Suprapubic skin (tissue), 4 donors: ENCODE measurements at regions not wholly inside any gene's neighbourhood (a gene's known extent, or its start where the extent isn't known, plus 50 kb on each side); places are given as distances from the start of the nearest gene placed in this dataset.

Experiments used
- DNase-seq, 2 donors: peaks; one replicate each; pipeline ENCODE4 v3.0.0-alpha.2; 2019; ENCODE audit warnings: low spot score in 2 of 2
- H3K27ac ChIP-seq: fragments of 200-600 bp; sonication (generic); one replicate; pipeline ENCODE4 v1.5.1; 2019
- H3K27me3 ChIP-seq: fragments of 200-600 bp; sonication (generic); one replicate; pipeline ENCODE4 v1.5.1; 2019
- H3K36me3 ChIP-seq: fragments of 200-600 bp; sonication (generic); one replicate; pipeline ENCODE4 v1.5.1; 2019
- H3K4me1 ChIP-seq: fragments of 200-600 bp; sonication (generic); one replicate; pipeline ENCODE4 v1.5.1; 2019
- H3K4me3 ChIP-seq: fragments of 200-600 bp; sonication (generic); one replicate; pipeline ENCODE4 v1.5.1; 2019; ENCODE audit warnings: mild to moderate bottlenecking
- H3K9me3 ChIP-seq: fragments of 200-600 bp; sonication (generic); one replicate; pipeline ENCODE4 v1.5.1; 2019
- CTCF ChIP-seq, 2 donors: fragments of 200-600 bp in 1 of 2; fragments of 450-650 bp in 1 of 2; sonication (generic) in 1 of 2; IDR thresholded peaks; one replicate each; pipeline ENCODE4 v1.5.1; 2016 to 2019; ENCODE audit warnings: antibody characterized with exemption in 2 of 2, mild to moderate bottlenecking in 1 of 2, moderate library complexity in 1 of 2
- EP300 ChIP-seq: sonication (generic); formaldehyde crosslinking; IDR thresholded peaks from one replicate; pipeline ENCODE4 v1.6.1; 2017; ENCODE audit warnings: antibody characterized with exemption
- POLR2A ChIP-seq, 2 donors: fragments of 450-650 bp; IDR thresholded peaks; one replicate each; pipeline ENCODE4 v1.6.1; 2017; ENCODE audit warnings: antibody characterized with exemption in 2 of 2, mild to moderate bottlenecking in 2 of 2, moderate library complexity in 2 of 2
- POLR2AphosphoS5 ChIP-seq, 3 donors: sonication (generic); formaldehyde crosslinking; IDR thresholded peaks; one replicate each; pipeline ENCODE4 v1.6.1; 2017; ENCODE audit warnings: antibody characterized with exemption in 3 of 3
- WGBS: methylation state at CpG from one replicate; pipeline ENCODE4 v1.1.5; 2018; 5-methylcytosine and 5-hydroxymethylcytosine counted together

DNA sequence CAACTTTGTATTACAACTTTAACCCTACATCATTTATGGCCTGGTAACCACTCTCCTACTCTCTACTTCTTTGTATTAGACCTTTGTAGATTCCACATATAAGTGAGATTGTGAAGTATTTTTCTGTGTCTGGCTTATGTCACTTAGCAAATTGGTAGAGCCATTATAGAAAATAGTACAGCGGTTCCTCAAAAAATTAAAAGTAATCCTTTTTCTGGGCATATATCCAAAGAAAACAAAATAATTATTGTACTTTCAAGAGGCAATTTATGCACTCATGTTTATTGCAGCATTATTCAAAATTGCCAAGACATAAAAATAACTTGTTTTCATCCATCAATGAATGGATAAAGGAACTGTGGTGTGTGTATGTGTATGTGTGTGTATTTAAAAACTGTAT is 537.5 kb upstream of the FSIP2 start:
- Histone ChIP-seq H3K4me3 (no peak overlapping the region), H3K9me3 (no peaks in the 10 kb centered on the region), H3K36me3 (no peaks in the 10 kb centered on the region), H3K27me3 (no peaks in the 10 kb centered on the region), H3K4me1 (no peaks in the 10 kb centered on the region), H3K27ac (no peak overlapping the region)
- DNase-seq: no peak
- TF ChIP-seq POLR2AphosphoS5 (IDR thresholded peaks at IDR 0.05) (no peak), POLR2A (IDR thresholded peaks at IDR 0.05) (no peak), CTCF (IDR thresholded peaks at IDR 0.05) (no peak), EP300 (no peak)
- 12% methylated on average over 1 of the region's 1 CpG for WGBS

DNA sequence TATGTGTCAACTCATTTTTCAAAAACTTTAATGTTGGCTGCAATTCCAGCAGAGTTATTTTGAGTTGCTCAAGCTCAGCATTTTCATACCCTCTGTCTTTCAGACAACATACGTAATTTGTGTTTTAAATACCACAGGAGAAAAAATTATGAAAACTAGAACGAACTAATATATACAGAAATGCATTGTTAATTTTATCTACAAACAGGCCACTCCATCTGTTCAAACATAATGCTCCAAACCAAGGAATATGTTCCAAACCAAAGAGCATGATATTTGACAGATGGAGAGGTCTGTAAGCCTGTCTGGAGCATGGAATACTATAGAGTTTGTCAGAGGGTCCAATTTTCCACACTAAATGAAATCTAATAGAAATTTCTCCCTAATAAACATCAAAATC is 536.2 kb upstream of the FSIP2 start:
- TF ChIP-seq CTCF (IDR thresholded peaks at IDR 0.05) (no peak), POLR2A (IDR thresholded peaks at IDR 0.05) (no peak), EP300 (no peak), POLR2AphosphoS5 (IDR thresholded peaks at IDR 0.05) (no peak)
- Histone ChIP-seq H3K4me3 (no peak overlapping the region), H3K9me3 (no peaks in the 10 kb centered on the region), H3K27ac (no peak overlapping the region), H3K36me3 (no peaks in the 10 kb centered on the region), H3K4me1 (no peaks in the 10 kb centered on the region), H3K27me3 (no peaks in the 10 kb centered on the region)
- no peak for DNase-seq
- 53% methylated on average over 2 of the region's 2 CpGs for WGBS

DNA sequence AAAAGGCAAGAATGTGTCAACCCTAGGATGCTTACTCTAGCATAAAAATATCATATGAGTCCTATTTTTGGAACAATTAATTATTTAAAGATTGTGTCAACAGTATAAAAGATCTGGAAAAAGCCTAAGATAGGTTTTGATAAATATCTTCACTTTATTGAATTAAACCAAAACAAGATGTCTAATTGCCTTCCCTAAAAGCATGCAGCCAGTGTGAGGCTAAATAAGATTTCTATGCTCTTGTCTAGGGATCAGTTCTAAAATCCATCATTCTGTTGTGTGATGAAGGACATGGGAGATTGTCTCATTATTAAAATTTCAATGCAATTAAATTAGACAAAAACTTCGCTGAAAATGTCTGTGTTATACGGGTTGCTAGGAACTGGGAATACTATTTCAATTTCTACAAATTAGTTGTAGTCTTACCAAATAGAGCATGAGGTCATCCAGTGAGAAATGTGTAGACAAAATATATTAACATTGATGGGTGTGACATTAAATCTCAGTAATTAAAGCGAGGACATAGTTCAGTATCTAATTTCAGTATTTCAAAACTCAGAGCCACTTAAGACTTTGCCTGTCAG is 535.6 kb upstream of the FSIP2 start:
- Histone ChIP-seq H3K36me3 (no peaks in the 10 kb centered on the region), H3K27me3 (no peaks in the 10 kb centered on the region), H3K4me1 (no peaks in the 10 kb centered on the region), H3K27ac (no peak overlapping the region), H3K9me3 (no peaks in the 10 kb centered on the region), H3K4me3 (no peak overlapping the region)
- no peak for DNase-seq
- TF ChIP-seq POLR2A (IDR thresholded peaks at IDR 0.05): no peak
- no peak for TF ChIP-seq POLR2AphosphoS5 (IDR thresholded peaks at IDR 0.05)
- no peak for TF ChIP-seq CTCF (IDR thresholded peaks at IDR 0.05)
- TF ChIP-seq EP300: no peak
- 49% methylated on average over 3 of the region's 3 CpGs for WGBS

DNA sequence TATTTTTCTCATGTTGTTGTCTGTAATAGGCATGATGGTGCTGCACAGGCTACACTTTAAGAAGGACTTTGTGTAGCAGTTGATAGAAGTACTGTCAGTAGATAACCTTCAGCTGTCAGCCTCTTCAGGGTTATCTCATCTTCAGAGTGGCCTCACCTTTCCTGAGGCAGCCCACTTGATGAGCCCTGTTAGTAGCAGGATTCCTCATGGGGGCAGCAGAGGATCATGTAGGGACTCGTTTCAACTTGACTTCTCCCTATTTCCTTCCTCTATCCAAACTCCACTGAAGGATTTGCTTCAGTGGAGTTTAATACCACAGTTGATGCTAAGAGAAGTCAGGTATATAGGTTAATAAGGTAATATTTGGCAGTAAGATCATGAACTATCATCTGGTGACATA is 530.3 kb upstream of the FSIP2 start:
- 0% methylated on average over 1 of the region's 1 CpG for WGBS

GRCh38 chr2:185215497-185215896 is 523.1 kb upstream of the FSIP2 start:
- 53% methylated on average over 3 of the region's 3 CpGs for WGBS
- no peaks in the 10 kb centered on the region for H3K9me3 ChIP-seq
- no peak overlapping the region for H3K27ac ChIP-seq
- no peak for DNase-seq
- H3K27me3 ChIP-seq: no peaks in the 10 kb centered on the region
- no peak overlapping the region for H3K4me3 ChIP-seq
- no peaks in the 10 kb centered on the region for H3K36me3 ChIP-seq
- TF ChIP-seq POLR2A (IDR thresholded peaks at IDR 0.05) (no peak), POLR2AphosphoS5 (IDR thresholded peaks at IDR 0.05) (no peak), CTCF (IDR thresholded peaks at IDR 0.05) (no peak), EP300 (no peak)
- H3K4me1 ChIP-seq: no peaks in the 10 kb centered on the region

More for the DNA sequence above, 530.3 kb upstream of the FSIP2 start:
- H3K9me3 ChIP-seq: no peaks in the 10 kb centered on the region
- no peaks in the 10 kb centered on the region for H3K27me3 ChIP-seq
- no peaks in the 10 kb centered on the region for H3K4me1 ChIP-seq
- no peaks in the 10 kb centered on the region for H3K36me3 ChIP-seq
- H3K27ac ChIP-seq: no peak overlapping the region
- no peak for DNase-seq
- no peak for TF ChIP-seq POLR2AphosphoS5 (IDR thresholded peaks at IDR 0.05)
- no peak for TF ChIP-seq EP300
- TF ChIP-seq POLR2A (IDR thresholded peaks at IDR 0.05): no peak
- TF ChIP-seq CTCF (IDR thresholded peaks at IDR 0.05): no peak
- no peak overlapping the region for H3K4me3 ChIP-seq
